Activated CD8-positive, alpha-beta memory T cell treated with anti-CD3 and anti-CD28 coated beads, Interleukin-2, amount 50 U/mL, for 24 hours (primary cell): ENCODE measurements at regions not wholly inside any gene's neighbourhood (a gene's known extent, or its start where the extent isn't known, plus 50 kb on each side); places are given as distances from the start of the nearest gene placed in this dataset.

ENCODE experiments used
- DNase-seq: peaks from one replicate; pipeline ENCODE4 v3.0.0-alpha.2; 2020; ENCODE audit errors: extremely low read depth

- DNase-seq, result no peak
Observed at GRCh38 chr21:27820342-27820741, 853.5 kb upstream of the ADAMTS5 start.

GRCh38 chr21:27819299-27819698, 852.4 kb upstream of the ADAMTS5 start:
- no peak for DNase-seq

DNA sequence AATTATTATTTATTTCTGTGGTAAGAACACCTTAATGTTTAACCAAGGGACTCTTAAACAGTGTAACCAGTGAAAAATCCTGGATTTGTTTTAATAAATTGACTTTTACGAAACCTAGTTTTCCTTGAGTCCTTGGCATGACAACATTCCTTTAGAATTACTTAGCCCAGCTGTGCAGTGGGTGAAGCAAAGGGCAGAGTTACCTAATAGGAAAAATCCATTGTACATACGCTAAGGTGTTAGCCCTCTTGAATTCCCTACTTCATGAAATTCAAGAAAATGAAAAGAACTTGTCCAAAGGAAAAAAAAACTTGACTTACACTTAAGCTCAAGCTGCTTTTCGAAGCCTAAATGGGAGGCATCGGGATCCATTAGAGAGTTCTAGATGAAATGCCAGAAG, 852.0 kb upstream of the ADAMTS5 start:
- DNase-seq, result no peak

DNA sequence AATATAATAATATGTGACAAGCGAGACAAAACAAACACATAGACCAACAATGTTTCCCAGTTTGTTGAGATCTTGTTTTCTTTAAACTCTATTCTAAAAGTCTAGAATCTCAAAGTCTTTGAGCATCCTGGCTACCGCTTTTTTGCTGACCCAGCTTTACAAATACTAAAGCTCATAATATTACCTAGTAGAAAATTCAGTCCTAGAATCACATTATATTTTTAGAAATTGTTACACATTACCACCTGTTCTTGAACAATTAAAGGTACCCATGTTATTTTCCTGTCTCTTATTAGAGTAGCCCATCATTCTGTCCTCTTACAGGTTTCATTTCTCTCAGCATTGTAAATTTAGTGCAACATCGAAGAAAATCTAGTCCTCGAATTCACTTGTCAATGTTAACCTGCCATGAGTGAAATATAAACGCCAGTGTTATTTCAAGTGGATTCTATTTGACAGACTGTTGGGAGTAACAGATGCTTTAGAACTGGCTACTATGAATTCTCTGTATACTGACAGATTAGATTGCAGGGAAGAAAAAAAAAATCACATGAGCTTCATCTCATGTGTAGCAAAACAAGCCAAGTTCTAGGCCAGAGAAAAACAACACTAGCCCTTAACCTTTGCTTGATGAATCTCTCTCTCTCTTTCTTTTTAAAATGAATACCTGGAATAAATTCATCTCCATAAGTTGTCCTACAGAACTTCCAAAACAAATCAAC, 851.2 kb upstream of the ADAMTS5 start:
- DNase-seq, result no peak

DNA sequence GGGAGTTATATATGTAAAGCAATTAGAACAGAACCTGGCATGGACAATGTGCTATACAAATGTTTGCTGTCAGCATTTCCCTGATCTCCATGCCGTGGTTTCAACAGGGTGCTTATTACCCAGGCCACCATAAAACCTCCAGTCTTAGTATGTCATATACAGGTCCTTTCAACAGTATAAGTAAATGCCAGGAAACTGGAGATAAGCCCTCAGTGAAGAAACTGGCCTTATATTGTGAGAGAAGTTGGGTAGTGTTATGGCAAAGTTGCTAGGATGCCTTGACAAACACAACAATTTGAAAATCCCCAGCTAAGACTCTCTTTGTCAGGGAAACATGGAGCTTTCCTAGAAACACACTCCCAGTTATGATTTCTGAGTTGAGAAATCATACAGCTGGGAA, 850.2 kb upstream of the ADAMTS5 start:
- no peak for DNase-seq

GRCh38 chr21:27816301-27816700, 849.4 kb upstream of the ADAMTS5 start:
- DNase-seq, result no peak

DNA sequence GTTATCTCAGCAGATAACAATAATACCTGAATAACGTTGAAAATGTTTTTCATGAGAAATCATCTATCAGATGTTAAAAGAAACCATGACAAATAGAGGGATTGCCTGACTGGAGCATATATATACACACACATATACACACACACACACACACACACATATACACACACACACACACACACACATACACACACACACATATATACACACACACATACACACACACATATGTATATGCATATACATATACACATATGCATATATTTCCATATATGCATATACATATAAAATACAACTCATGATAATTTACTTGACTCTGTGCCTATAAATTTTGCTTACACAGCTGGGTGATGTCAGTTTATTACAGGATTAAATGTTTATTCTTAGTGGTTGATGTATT, 847.3 kb upstream of the ADAMTS5 start:
- no peak for DNase-seq

GRCh38 chr21:27813750-27814149, 846.9 kb upstream of the ADAMTS5 start:
- no peak for DNase-seq

- no peak for DNase-seq
Observed at GRCh38 chr21:27813344-27813743, 846.5 kb upstream of the ADAMTS5 start.

DNA sequence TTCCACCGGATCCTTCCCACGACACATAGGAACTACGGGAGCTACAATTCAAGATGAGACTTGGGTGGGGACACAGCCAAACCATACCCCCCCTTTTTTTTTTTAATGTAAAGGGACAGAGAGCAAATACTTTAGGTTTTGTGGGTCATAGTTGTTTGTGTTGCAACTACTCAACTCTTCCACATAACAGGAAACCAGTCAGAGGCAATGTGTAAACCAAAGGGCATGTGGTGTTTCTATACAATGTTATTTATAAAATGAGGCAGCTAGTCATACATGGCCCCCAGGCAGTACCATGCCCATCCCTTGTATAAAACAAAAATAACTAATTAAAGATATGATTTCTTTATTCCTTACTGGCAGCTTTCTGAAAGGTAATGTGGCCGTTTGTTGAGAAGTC, 845.4 kb upstream of the ADAMTS5 start:
- DNase-seq, result no peak

- no peak for DNase-seq
Observed at GRCh38 chr21:27808923-27809322, 842.0 kb upstream of the ADAMTS5 start.

DNA sequence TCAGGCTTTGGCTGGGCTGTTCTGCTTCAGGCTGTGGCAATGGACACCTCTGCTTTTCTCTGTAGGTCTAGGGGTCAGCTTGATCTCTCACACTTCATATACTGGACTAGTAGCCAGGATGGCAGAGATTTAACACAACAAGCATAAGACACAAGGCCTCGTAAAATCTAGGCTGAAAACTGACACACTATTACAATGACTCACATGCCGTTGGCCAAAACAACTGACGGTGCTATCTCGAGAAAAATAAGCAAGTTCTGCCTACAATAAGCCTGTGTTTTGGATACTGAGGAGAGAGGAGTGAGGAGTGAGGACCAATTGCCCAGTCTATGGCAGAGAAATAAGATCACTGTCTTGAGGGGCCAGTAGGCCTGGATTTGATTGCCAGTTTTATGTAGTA, 840.7 kb upstream of the ADAMTS5 start:
- no peak for DNase-seq

- DNase-seq, result no peak
Observed at GRCh38 chr21:27806281-27806680, 839.4 kb upstream of the ADAMTS5 start.

GRCh38 chr21:27805696-27806095, 838.8 kb upstream of the ADAMTS5 start:
- no peak for DNase-seq

GRCh38 chr21:27804515-27804914, 837.6 kb upstream of the ADAMTS5 start:
- DNase-seq, result no peak

DNA sequence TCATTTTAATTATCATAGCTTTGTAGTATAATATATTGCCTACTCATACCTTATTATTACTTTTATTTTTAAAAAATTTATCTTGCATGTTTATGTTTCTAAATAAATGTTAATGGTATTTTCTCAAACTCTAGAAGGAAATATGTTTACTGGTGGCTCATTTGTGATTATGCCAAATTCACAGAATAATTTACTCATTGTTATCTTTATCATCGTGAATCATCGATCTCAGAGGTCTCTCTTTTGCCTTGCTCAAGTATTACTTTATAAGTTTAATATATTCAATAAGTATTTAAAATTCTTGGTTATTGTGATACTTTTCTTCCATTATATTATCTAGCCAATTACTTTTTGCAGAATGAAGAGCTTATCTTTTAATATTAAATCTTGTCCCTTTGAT, 836.7 kb upstream of the ADAMTS5 start:
- DNase-seq, result no peak

- no peak for DNase-seq
Observed at GRCh38 chr21:27802816-27803475, 836.1 kb upstream of the ADAMTS5 start.

DNA sequence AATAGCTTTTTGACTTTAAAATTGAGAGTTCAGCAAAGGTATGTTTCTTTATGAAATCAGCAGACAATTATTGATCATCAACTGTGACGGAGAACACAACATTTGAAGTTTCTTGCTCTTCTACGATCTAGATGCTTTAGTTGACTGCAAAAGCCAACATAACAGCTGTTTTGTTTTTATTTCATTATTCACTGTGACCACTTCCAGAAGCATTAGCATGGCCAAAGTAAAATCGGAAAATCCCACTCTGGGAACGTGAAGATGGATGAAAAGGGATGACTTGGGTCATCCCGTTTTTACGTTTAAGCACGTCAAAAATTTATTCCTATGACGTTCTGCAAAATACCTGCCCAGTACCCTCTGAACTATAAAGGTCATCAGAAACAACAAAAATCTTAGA, 833.0 kb upstream of the ADAMTS5 start:
- no peak for DNase-seq

DNA sequence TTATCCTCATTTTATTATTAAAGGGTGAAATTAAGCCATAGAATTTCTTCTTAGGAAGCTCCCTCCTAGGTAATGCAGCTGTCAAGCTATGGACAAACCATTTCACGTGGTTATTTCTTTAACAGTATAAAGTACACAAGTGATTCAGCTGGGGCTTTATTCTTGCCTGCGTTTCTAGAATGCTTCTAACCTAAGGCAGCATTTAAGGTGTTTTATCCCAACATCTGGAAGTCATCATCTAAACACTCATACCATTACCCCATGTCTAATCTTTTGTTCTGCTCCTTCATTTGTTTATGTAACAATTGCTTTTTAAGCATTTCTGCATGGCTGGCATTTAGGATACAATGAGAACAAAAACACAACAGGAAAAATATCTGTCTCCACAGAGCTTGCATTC, 829.2 kb upstream of the ADAMTS5 start:
- no peak for DNase-seq

DNA sequence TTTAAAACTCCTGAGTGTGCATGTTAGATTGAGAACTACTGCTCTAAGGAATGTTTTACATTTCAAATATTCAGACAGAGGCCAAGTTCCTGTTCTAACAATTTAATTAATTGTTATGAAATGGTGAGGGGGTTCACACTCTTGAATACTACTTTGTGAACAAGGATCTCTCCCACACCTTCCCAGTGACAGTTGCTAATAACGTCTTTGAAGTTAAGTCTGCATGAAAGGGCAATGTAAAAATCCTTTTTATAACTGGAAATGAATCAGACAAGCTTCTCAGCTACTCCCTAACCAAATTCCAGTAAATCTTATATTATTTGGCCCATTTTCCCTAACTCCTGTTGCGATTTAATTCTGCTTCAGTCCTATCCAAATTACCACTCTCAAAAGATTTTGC, 828.5 kb upstream of the ADAMTS5 start:
- DNase-seq, result no peak

- DNase-seq, result no peak
Observed at GRCh38 chr21:27793901-27794300, 827.0 kb upstream of the ADAMTS5 start.

- DNase-seq, result no peak
Observed at GRCh38 chr21:27787046-27787445, 820.2 kb upstream of the ADAMTS5 start.

GRCh38 chr21:27779606-27780005, 812.7 kb upstream of the ADAMTS5 start:
- no peak for DNase-seq
